GM12874 (cell line): ENCODE measurements at regions not wholly inside any gene's neighbourhood (a gene's known extent, or its start where the extent isn't known, plus 50 kb on each side); places are given as distances from the start of the nearest gene placed in this dataset.

Experiments used
- TF ChIP-seq, protein P1 (sequence below): IDR thresholded peaks from 2 replicates; pipeline ENCODE4 v1.5.1; 2011; ENCODE audit warnings: low read depth, mild to moderate bottlenecking, control low read depth, low read length, moderate library complexity; ENCODE audit not compliant: insufficient read depth

DNA sequence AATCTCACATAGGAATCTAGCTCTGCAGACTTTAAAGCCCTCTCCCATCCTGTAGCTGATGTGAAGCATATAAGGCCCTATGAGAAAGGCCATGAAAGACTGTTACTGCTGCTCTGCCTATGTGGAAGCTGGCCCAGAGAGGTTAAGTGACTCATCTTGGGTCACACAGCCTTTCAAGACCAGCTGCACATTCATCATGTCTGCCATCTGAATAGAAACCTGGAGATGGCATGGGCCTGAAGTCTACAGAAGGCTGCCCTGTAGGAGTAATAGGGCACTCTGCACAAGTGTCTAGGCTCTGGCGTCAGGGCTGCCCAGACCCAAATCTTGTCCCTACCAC lies 59.4 kb upstream of the COL13A1 start:
- TF ChIP-seq, protein P1, sequence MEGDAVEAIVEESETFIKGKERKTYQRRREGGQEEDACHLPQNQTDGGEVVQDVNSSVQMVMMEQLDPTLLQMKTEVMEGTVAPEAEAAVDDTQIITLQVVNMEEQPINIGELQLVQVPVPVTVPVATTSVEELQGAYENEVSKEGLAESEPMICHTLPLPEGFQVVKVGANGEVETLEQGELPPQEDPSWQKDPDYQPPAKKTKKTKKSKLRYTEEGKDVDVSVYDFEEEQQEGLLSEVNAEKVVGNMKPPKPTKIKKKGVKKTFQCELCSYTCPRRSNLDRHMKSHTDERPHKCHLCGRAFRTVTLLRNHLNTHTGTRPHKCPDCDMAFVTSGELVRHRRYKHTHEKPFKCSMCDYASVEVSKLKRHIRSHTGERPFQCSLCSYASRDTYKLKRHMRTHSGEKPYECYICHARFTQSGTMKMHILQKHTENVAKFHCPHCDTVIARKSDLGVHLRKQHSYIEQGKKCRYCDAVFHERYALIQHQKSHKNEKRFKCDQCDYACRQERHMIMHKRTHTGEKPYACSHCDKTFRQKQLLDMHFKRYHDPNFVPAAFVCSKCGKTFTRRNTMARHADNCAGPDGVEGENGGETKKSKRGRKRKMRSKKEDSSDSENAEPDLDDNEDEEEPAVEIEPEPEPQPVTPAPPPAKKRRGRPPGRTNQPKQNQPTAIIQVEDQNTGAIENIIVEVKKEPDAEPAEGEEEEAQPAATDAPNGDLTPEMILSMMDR: no peak

DNA sequence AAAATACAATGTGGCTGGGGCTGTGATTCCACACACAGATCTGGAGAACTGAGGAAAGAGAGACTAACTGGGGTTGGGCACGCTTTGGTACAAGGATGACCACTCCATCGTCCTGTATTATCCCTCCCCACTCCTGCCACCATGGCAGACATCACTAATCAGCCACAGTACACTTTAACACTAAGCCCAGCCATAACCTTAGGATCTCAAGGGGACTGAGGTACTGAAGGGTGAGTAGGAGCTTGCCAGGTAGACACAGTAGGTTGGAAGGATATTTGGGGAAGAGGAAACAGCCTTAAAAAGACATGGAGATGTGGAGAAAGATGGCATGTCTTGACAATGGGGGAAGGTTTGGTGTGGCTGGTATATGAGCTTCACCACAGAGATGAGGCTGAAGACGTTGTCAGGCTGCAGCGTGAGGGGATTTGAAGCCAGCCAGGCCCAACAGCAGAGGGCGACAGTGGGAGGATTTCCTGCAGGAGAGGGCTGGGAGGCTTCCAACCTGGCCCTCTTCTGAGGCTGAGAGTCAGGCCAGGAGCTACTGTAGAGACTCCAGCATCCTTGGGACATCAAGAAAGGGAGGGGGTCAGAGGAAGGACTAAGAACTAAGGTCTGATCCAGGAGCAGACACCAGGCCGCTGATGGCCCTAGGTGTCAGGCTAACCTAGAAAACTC lies 58.6 kb upstream of the COL13A1 start:
- TF ChIP-seq, protein P1: peak; percentile 47; the same call in 1 of the 2 replicates

DNA sequence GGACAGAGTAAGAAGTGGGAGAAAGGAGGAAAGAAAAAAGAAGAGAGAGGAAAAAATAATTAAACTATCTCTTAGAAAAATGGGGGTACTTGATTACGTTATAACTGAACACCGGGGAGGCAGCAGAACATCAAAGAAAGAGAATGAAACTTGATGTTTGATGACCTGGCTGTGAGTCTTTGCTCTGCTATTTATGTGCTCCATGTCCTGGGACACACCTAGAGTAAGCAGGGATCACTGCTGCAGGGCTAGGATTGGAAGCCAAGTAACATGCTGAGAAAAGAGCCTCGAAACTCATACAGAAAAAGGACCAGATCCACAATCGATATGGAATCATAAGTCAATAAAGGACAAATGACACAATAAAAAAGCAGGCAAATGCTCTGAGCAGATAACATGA lies 56.7 kb upstream of the COL13A1 start:
- TF ChIP-seq, protein P1: no peak

DNA sequence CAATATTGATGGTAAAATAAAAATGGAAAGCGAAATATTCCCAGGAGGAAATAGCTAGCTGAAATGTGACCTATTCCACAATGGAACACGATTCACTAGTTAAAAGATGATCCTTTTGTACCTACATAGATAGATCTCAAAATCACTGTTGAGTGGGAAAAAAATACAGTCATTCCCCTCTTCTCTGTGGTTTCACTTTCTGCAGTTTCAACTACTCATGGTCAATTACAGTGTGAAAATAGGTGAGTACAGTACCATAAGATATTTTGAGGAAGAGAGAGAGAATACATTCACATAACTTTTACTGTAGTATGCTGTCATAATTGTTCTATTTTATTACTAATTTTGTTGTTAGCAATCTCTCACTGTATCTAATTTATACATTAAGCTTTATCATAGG lies 56.0 kb upstream of the COL13A1 start:
- TF ChIP-seq, protein P1: no peak

DNA sequence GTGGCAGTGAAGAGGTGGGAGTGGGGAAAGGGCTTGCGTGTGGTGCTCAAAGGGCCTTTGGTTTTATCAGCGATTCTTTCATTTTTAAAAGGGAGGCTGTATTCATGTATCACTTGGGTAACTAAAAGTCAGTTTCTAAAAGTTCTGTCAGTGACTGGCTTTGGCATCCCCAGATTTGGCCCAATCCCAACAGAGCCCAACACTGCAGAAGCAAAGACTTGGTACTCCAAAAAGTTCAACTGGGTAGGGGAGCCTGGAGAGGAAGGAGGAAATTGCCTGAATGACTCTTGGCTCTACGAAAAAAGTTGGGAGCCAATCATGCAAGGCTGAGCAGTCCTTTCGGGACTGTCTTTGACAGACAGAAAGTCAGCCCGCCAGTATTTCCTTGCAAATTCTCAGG lies 54.5 kb upstream of the COL13A1 start:
- TF ChIP-seq, protein P1: no peak

DNA sequence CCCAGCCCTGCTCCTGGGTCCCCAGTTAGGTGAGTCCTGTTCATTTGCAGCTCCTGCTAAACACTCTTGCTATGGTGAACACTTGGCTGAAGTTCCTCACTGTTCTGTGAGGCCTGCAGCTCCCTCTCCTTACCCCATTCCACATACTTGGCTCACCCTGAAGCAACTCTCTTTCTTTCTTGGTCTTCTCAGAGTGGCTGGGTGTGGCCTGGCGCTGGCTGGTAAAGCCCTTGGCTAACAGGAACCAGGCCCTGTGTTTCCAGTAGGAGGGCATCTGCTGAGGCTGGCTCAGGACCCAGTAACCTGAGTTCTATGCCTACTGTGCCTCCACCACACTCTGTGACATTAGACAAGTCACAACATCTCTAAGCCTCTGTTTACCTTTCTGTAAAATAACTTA lies 53.1 kb upstream of the COL13A1 start:
- TF ChIP-seq, protein P1: no peak

DNA sequence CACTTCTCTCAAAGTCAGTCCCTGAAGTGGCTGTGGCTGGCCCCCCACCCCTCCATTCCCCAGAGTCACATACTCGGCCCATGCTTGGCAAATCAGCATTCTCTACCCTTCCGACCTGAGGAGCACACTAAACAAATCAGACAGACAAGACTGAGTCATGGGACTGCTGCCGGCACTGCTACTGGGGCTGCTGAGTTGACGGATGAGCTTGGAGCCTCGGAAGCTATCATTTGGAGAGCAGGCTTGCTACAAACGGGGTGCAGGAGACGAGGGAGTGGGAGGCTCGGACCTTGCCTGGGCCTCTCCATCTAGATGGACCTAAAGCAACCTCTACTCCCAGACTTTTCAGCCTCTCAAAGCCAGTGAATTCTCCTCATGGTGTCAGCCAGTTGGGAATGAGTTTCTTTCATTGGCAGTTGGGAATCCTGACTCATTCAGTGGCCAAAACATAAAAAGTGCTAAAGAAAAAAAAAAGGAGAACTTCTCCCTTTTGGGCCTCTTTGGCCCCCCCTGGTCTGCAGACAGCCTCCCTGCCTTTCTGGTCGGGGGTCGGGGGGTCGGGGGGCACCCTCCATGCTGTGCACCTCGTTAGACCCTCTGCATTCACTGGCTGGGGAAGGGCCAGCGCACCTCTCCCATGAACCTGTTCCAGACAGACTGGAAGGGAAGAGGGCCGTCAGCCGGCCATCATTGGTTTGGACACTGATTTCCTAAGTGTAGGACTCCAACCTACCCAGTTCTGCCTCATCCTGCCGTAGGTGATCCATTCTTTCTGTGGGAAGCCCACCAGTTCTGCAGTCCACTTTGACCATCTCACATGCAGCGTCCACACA lies 52.3 kb upstream of the COL13A1 start:
- TF ChIP-seq, protein P1: no peak
